GM12878 (cell line): ENCODE measurements at regions not wholly inside any gene's neighbourhood (a gene's known extent, or its start where the extent isn't known, plus 50 kb on each side); places are given as distances from the start of the nearest gene placed in this dataset.
"Not testable (repeated sequence)": the region's sequence is repeated elsewhere in the genome, so short reads cannot be mapped to it uniquely, and the experiment has no call there.

Source experiments
- ATAC-seq: fragments of 200-7000 bp; cut with Tn5 transposase; 3 replicates; pipeline ENCODE4 v1.9.1; 2020; ENCODE audit warnings: mild to moderate bottlenecking, moderate library complexity
- BruUV-seq: library from RNA; stranded (reverse); fragments of 400-500 nt; replicated peaks from 2 replicates; lab custom pipeline; 2021; lab: Mats Ljungman, UMichigan
- CTCF ChIA-PET: fragments of 300-600 bp; sonication (Branson Sonifier 250); formaldehyde crosslinking; extraction: SDS; loops from one replicate; lab custom pipeline; 2021; ENCODE audit warnings: inconsistent platforms; lab: Yijun Ruan, JAX
- POLR2A ChIA-PET: fragments of 350-600 bp; formaldehyde crosslinking; extraction: SDS; loops from one replicate; lab custom pipeline; 2021; ENCODE audit warnings: inconsistent platforms; lab: Charles Lee
- RAD21 ChIA-PET: fragments of 300-600 bp; sonication (Branson Sonifier 250); formaldehyde crosslinking; loops from one replicate; lab custom pipeline; 2023; ENCODE audit warnings: antibody characterized with exemption; ENCODE audit not compliant: unreplicated experiment; lab: Charles Lee
- SMC1A ChIA-PET: fragments of 300-600 bp; sonication (Branson Sonifier 250); formaldehyde crosslinking; loops from one replicate; lab custom pipeline; 2023; ENCODE audit not compliant: unreplicated experiment, uncharacterized antibody; lab: Charles Lee
- DNase-seq: peaks from one replicate; pipeline ENCODE4 v3.0.0-alpha.2; 2011; ENCODE audit warnings: low read depth, low spot score
- FAIRE-seq: peaks from 3 replicates; lab custom pipeline; 2011; peaks lifted over from hg19 to GRCh38; lab: Jason Lieb, UNC
- H2AFZ ChIP-seq: 2 replicates; pipeline ENCODE4 v1.6.0; 2011; ENCODE audit warnings: low read depth, low read length, control low read depth; ENCODE audit not compliant: control insufficient read depth
- H3K27ac ChIP-seq: 2 replicates; pipeline ENCODE4 v1.5.1; 2011; ENCODE audit warnings: control low read depth; ENCODE audit not compliant: control insufficient read depth, insufficient read depth
- H3K27me3 ChIP-seq, 2 experiments: replicated peaks in 1 of 2; 2 replicates each; pipeline versions ENCODE4 v1.6.0 to v1.6.1; 2011; ENCODE audit warnings: low read length in 1 of 2; ENCODE audit not compliant: control insufficient read depth in 2 of 2, insufficient read depth in 2 of 2
- H3K36me3 ChIP-seq, 2 experiments: 2 replicates each; pipeline ENCODE4 v1.5.1; 2011; ENCODE audit warnings: low read length in 1 of 2; ENCODE audit not compliant: control insufficient read depth in 2 of 2, insufficient read depth in 2 of 2
- H3K4me1 ChIP-seq: 2 replicates; pipeline ENCODE4 v1.6.1; 2011; ENCODE audit warnings: mild to moderate bottlenecking, low read length, moderate library complexity, mixed read lengths; ENCODE audit not compliant: control insufficient read depth, insufficient read depth
- H3K4me2 ChIP-seq: 2 replicates; pipeline ENCODE4 v1.6.0; 2011; ENCODE audit warnings: control low read depth; ENCODE audit not compliant: control insufficient read depth, insufficient read depth
- H3K4me3 ChIP-seq: fragments of 200-600 bp; sonication (generic); 2 replicates; pipeline ENCODE4 v1.5.1; 2016
- H3K79me2 ChIP-seq: 2 replicates; pipeline ENCODE4 v1.6.0; 2011; ENCODE audit warnings: low read length; ENCODE audit not compliant: control insufficient read depth, insufficient read depth
- H3K9ac ChIP-seq: 2 replicates; pipeline ENCODE4 v1.8.0; 2011; ENCODE audit warnings: low read length, control low read depth, mixed read lengths; ENCODE audit not compliant: control insufficient read depth, insufficient read depth
- H3K9me3 ChIP-seq: replicated peaks from 3 replicates; pipeline ENCODE4 v1.5.1; 2011; ENCODE audit warnings: mild to moderate bottlenecking, low read length; ENCODE audit not compliant: control insufficient read depth, insufficient read depth
- H4K20me1 ChIP-seq: 2 replicates; pipeline ENCODE4 v1.6.0; 2011; ENCODE audit not compliant: control insufficient read depth, insufficient read depth
- CTCF ChIP-seq, 3 experiments: IDR thresholded peaks in 2 of 3; conservative IDR thresholded peaks in 1 of 3; 2 replicates each; pipeline ENCODE4 v1.5.1; 2011; ENCODE audit warnings: low read depth in 3 of 3, low read length in 3 of 3, mild to moderate bottlenecking in 3 of 3, control low read depth in 2 of 3, moderate library complexity in 2 of 3, inconsistent platforms in 1 of 3, mixed read lengths in 1 of 3; ENCODE audit not compliant: control insufficient read depth in 2 of 3, insufficient read depth in 1 of 3; ENCODE audit errors: extremely low read depth in 1 of 3
- E4F1 ChIP-seq: fragments of 450-650 bp; IDR thresholded peaks from 2 replicates; pipeline ENCODE4 v1.6.1; 2018; ENCODE audit warnings: borderline replicate concordance, mild to moderate bottlenecking; ENCODE audit not compliant: partially characterized antibody
- GABPA ChIP-seq: IDR thresholded peaks from 2 replicates; pipeline ENCODE4 v1.6.1; 2014; ENCODE audit warnings: antibody characterized with exemption, low read depth, mild to moderate bottlenecking, inconsistent platforms
- NR2F1 ChIP-seq: fragments of 450-650 bp; conservative IDR thresholded peaks from 2 replicates; pipeline ENCODE4 v1.6.1; 2017; ENCODE audit warnings: mild to moderate bottlenecking
- WRNIP1 ChIP-seq: IDR thresholded peaks from 2 replicates; pipeline ENCODE4 v1.6.1; 2011; ENCODE audit warnings: low read depth, low read length, improper control_type of control experiment, borderline replicate concordance
- WGBS: methylation state at CpG from one replicate; pipeline ENCODE4 v1.1.6; 2016; ENCODE audit warnings: low lambda C conversion rate; ENCODE audit not compliant: insufficient replicate concordance, insufficient coverage; ENCODE audit errors: missing lambda C conversion rate; 5-methylcytosine and 5-hydroxymethylcytosine counted together
- in situ Hi-C: fragments of 300-500 bp; cut with MboI; formaldehyde crosslinking; loops from 9 replicates; pipeline ENCODE4 v1.14.3; 2018; ENCODE audit warnings: mixed read lengths
- intact Hi-C: fragments of 100-400 bp; cut with micrococcal nuclease; formaldehyde crosslinking; loops from one replicate; pipeline ENCODE4 v1.14.2; 2022; ENCODE audit not compliant: unreplicated experiment

GRCh38 chr12:73714655-73715054, 823.0 kb upstream of the ATXN7L3B start (continued):
- TF ChIP-seq CTCF (IDR thresholded peaks at IDR 0.05 in 2 of 3, conservative IDR thresholded peaks at IDR 0.05 in 1 of 3; ENCODE audit: control insufficient read depth in 2 of 3, extremely low read depth in 1 of 3, insufficient read depth in 1 of 3, low read depth in 3 of 3, low read length in 3 of 3), result no peak
- TF ChIP-seq, all 136 proteins: peak for 0

GRCh38 chr12:73716143-73716542, 821.5 kb upstream of the ATXN7L3B start:
- WGBS, result 4% methylated on average over 2 of the region's 2 CpGs
- intact Hi-C loops, H3K4me2 ChIP-seq, CTCF ChIA-PET, H3K79me2 ChIP-seq, ATAC-seq, H3K27me3 ChIP-seq, POLR2A ChIA-PET, H3K9ac ChIP-seq, SMC1A ChIA-PET, FAIRE-seq, H3K27ac ChIP-seq, DNase-seq, BruUV-seq, RAD21 ChIA-PET, H2AFZ ChIP-seq, in situ Hi-C loops, H3K4me1 ChIP-seq, H3K36me3 ChIP-seq, H4K20me1 ChIP-seq, H3K4me3 ChIP-seq, H3K9me3 ChIP-seq: not testable (repeated sequence)

GRCh38 chr12:73719223-73719622, 818.4 kb upstream of the ATXN7L3B start:
- intact Hi-C loops, result no loop called here
- ChIA-PET CTCF (no interaction called here), SMC1A (interaction anchor here (1.2 kb wide), 1 partner anchor 13 kb away, joined by 3 read pairs; no protein-coding TSS in a partner anchor), POLR2A (no interaction called here), RAD21 (no interaction called here)
- Histone ChIP-seq H3K79me2 (no peaks in the 10 kb centered on the region), H3K4me2 (no peak overlapping the region), H3K9ac (no peak overlapping the region), H3K36me3 (no peaks in the 10 kb centered on the region), H3K27me3 (no peaks in the 10 kb centered on the region), H3K4me1 (no peaks in the 10 kb centered on the region), H2AFZ (no peak overlapping the region), H3K9me3 (no peaks in the 10 kb centered on the region), H4K20me1 (no peaks in the 10 kb centered on the region), H3K27ac (no peak overlapping the region), H3K4me3 (no peak overlapping the region)
- no peak for ATAC-seq
- no TSS peak for BruUV-seq
- no peak for DNase-seq
- no peak for FAIRE-seq
- in situ Hi-C loops, result no loop called here
- WGBS, result 49% methylated on average over 5 of the region's 5 CpGs
- TF ChIP-seq E4F1, result no peak
- TF ChIP-seq NR2F1, result no peak
- no peak for TF ChIP-seq WRNIP1
- TF ChIP-seq GABPA, result no peak
